HG02973 (cell line): ENCODE measurements at regions not wholly inside any gene's neighbourhood (a gene's known extent, or its start where the extent isn't known, plus 50 kb on each side); places are given as distances from the start of the nearest gene placed in this dataset.
"Not testable (repeated sequence)": the region's sequence is repeated elsewhere in the genome, so short reads cannot be mapped to it uniquely, and the experiment has no call there.

Experiments used
- ATAC-seq: cut with Tn5 transposase; IDR thresholded peaks from one replicate; pipeline ENCODE4 v1.9.1; 2021; ENCODE audit warnings: moderate library complexity; ENCODE audit not compliant: unreplicated experiment

DNA sequence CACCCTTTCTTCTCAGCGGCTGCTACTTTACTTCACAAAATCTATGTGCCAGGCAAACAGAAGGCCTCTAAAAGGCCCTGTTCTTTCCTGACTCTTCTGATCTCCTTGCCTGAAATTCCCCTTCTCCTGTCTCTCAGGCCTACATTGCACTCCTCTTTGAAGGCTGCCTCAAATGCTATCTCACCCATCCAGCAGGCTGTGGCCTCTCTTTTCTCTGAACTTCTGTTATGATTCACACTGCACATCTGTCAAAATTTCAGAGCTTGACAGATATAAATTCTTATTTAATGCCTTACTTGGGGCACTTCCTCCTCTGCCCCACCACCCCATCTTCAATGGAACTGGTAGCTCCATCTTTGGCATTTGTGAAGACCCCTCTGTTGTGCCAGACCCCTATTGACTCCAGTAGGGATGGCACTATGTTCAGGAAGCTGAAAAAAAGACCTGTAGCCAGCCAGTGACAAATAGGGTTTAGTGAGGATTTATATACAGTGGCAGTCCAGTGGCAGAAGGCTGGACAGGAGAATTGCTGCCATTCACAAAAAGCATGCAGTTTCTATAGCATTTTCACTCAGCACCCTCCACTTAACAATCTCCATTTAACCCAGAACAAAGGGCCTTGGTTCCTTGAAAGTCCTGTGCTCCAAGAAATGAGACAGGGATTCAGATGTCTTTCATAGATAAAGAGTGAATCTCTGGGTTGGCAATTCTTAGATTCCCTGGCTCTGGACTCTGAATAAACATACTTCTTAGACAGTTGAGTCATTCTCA, 415.8 kb upstream of the GRM7 start:
- no peak for ATAC-seq

DNA sequence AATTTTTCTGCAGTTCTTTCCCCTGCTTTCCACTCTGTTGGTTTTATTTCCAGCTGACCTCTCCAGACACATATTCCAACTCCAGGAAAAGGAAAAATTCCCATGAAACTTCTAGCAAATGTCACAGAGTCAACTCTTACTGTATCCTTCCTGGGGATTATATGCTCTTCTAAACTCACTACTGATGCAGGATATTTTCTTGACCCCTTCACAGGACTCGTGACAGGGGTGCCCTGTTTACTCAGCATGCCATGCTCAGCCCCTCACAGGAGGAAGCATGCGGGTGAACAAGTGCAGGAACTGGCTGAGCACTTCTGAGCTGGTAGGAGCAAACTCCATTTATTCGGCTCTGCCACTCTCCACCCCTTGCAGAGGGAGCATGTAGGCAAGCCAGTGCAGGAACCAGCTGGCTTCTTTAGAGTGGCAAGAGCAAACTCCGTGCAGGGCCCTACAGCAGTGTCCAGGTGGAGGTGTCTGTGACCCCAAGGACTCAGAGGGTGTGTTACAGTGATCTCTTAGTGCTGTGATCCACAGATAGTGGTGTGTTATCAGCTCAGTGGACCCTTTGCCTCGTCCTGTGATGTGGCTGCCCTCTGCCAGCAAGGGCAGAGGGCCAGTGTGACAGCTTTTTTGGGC, 413.6 kb upstream of the GRM7 start:
- no peak for ATAC-seq

DNA sequence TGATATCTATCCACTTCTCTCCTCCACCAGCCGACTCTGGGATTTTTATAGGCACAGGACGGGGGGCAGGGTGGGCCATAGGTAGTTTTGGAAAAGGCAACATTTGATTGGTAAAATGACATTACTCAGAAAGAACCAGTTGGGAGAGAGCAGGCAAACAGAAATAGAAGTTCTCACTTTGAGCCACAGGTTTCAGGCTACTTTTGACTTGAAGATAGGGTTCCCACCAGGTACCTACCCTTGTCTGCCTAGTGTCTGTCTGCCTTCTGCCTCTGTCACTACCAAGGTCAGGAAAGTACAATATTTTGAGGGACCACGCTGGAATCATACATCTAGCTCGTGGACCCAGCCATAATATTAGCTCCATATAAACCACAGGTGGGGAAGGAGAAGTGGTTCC, 412.9 kb upstream of the GRM7 start:
- no peak for ATAC-seq

DNA sequence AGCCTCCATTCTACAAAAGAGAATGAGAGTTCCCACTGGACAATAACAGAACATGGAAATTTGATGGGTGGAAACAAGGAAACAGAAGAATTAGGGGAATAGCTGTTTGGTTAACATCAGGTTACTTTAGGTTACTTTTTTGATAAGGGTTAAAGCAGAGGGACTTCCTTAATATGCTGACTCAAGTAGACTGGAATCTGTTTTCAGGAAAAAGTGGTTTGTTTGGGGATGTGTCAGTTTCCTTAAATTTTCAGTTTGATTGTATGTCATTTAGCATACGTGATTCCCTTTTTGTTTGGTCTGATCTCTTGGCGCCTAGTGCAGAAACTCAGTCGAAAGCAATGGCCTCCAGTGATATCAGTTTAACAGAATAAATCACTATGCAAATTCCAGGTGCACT, 411.8 kb upstream of the GRM7 start:
- ATAC-seq: no peak

DNA sequence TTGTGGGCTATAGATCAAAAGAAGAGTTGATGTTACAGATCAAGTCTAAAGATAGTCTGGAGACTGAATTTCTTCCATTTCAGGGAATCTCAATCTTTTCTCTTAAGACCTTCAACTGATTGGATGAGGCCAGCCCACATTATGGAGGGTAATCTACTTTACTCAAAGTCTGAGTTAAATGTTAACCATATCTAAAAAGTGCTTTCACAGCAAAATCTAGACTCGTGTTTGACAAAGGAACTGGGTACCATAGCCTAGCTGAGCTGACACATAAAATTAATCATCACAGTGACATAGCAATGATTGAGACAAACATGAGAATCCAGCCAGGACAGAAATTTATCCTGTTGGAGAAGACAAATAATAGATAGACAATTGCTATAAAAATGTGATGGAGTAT, 407.9 kb upstream of the GRM7 start:
- ATAC-seq: no peak

DNA sequence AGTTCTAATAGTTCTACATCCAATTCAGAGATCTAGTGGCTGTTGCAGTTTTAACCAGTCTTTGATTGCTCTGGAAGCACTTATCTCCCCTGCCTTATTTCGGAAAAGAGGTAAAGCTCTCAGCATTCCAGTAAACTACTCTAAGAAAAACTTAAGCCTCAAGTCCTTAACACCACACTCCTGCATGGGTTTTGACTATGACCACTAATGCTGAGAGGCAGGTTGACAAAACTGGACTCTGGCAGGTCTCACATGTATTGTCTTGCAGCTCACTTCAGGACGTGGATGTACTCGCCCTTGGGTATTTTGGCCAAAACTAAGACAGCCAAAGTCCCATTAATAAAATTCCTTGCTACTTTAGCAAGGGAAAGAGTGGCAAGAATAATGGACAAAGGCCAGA, 405.9 kb upstream of the GRM7 start:
- no peak for ATAC-seq

DNA sequence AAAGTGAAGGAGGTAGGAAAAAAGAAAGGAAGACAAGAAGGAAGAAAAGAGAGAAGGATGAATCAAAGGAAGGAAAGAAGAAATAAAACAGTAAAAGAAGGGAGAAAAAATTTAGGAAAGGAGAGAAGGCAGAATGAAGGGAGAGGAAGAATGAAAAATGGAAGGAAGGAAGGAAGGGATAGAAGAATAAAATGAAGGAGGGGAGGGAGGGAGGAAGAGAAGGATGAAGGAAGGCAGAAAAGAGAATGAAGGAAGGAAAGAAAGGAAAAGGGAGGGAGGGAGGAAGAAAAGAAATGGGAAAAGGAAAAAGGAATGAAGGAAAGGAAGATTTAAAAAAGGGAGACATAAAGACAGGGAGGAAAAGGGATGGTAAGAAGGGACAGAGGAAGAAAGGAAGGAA, 393.7 kb upstream of the GRM7 start:
- no peak for ATAC-seq

DNA sequence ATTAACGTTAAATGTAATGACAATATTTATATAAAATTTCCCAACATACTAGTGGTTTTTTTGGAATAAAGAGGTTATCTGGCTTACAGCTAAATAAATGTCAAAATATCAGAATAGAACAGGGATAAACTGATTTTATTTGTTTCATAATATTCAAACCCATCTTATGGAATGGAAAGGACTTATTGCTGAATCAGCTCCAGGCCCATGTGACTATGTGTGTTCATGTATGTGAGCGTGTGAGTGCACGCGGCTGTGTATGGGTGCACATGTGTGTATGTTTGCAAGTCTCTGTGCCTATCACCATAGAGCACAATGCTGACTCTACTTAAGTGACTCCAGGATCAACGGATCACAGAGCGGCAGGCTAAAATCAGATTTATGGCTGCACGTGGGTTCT, 392.3 kb upstream of the GRM7 start:
- ATAC-seq: no peak

DNA sequence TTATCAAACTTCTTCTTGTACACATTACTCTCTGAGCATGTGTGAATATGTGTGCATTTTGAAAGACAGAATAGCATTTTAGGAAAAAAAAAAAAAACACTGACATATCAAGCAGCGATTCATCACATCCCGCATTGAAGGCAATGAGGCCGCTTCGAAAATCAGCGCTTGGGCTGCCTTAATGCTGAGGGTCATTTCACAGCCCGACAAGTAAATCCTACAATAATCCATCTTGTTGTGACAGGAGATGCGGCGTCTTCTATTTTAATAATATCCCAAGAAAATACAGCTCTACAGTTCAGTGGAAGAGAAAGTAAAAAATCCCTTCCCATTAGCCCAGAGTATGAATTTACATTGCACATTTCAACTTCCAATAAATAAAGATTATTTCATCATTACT, 389.2 kb upstream of the GRM7 start:
- ATAC-seq: no peak

DNA sequence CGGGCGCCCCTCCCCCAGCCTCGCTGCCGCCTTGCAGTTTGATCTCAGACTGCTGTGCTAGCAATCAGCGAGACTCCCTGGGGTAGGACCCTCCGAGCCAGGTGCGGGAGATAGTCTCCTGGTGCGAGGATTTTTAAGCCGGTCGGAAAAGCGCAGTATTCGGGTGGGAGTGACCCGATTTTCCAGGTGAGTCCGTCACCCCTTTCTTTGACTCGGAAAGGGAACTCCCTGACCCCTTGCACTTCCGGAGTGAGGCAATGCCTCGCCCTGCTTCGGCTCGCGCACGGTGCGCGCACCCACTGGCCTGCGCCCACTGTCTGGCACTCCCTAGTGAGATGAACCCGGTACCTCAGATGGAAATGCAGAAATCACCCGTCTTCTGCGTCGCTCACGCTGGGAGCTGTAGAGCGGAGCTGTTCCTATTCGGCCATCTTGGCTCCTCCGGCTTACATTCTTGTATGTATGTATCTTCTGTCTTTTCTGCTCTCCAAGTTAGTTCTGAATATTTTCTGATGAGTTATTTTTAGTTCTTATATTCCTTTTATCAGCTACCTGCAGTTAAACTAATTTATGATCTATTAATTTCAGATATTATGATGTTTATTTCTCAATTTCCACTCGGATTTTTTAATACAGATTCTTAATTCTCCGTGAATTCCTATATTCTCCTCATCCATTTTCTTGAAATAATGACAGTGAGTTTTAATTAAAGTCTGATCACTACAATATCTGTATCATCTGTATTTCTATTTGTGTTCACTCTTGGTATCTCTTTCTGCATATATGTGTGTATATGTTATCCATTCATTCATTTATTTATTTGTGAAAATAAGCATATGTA, 370.2 kb upstream of the GRM7 start:
- not testable (repeated sequence) for ATAC-seq

DNA sequence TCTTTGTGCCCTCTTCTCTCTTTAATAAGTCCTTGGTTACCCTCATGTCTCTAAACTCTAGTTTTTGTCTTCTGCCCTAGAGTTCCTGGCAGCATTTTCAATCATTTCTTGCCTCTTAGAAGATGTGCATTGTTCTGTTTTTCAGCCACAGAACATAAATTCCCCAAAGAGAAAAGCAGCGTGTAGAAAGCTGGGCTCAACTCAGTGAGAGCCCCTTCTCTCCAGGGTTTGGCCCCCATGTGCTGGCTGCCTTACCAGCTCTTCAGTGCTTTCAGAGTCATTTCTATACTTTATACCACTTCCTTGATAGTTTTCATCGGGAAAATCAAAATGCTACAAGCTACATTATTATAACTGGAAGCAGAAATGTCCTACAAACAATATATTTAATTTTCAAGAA, 369.1 kb upstream of the GRM7 start:
- ATAC-seq: no peak

DNA sequence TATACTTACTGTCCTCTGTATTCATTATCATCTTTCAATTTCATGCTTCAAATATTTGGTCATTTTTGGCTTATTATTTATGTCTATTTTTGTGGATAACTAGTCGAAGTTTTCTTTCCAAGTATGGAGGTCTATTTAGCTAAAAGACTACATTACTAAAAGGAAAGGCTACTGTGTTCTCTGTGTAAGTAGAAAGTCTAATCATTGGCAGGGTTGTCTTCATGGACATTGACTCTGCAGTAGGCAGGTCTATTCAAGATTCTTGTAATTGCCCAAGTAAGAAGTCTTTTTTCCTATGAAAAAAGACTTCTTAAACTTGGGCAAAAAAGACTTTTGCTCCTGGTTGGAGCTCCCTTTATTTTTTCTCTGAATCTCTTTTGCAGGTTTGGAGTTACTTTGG, 368.6 kb upstream of the GRM7 start:
- ATAC-seq: no peak

DNA sequence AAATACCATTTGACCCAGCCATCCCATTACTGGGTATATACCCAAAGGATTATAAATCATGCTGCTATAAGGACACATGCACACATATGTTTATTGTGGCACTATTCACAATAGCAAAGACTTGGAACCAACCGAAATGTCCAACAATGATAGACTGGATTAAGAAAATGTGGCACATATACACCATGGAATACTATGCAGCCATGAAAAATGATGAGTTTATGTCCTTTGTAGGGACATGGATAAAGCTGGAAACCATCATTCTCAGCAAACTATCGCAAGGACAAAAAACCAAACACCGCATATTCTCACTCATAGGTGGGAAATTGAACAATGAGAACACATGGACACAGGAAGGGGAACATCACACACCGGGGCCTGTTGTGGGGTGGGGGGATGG, 362.0 kb upstream of the GRM7 start:
- ATAC-seq: not testable (repeated sequence)

DNA sequence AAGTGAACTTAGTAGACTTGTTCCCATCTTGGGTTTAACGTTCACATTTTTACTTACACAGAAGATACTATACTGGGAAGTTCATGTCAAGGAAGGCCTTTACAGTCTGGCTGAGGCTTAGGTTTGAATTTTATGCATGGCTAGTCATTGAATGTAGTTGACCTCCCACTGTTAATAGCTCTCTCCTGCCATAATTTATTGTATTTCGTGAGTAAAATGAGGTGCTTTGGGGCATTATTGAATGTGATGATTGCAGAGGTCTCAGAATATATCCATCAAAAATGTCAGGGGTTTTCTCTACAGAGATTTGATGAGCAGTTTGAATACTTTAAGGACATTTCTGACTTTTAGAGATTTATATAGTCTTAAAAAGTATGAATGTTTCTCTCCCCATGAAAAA, 356.6 kb upstream of the GRM7 start:
- ATAC-seq: no peak

DNA sequence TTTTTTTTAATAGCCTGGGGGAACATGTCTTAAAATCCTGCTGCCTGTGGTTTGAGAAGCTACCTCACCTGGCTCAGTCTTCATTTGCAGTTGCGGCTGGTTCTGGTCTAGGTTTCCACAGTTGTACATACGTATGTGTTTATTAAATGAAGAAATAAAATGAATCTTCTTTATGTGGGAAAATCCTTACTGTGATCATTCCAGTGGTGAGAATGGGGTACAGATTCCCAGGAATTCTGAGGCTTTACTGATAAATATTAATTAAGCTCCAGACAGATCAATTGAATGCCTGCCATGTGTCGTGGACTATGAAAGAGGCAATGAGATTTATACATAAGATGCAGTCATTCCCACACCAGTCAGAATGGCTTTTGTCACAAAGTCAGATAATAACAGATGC, 356.1 kb upstream of the GRM7 start:
- no peak for ATAC-seq

DNA sequence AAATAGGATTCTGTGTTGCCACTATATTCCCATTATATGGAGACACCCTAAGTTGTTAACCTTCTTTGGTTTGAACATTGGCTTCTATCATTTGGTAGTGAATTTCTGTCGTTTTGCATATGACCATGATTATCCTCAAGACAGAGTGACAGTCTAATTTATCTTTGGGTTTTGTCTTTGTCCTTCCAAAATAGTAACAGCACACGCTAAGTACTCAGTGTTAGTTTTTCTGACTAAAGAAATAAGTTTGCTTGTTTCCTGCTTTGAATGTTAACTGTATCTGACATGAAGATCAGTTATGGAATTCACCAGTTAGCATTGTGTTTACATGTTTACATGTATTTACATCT, 352.5 kb upstream of the GRM7 start:
- no peak for ATAC-seq

DNA sequence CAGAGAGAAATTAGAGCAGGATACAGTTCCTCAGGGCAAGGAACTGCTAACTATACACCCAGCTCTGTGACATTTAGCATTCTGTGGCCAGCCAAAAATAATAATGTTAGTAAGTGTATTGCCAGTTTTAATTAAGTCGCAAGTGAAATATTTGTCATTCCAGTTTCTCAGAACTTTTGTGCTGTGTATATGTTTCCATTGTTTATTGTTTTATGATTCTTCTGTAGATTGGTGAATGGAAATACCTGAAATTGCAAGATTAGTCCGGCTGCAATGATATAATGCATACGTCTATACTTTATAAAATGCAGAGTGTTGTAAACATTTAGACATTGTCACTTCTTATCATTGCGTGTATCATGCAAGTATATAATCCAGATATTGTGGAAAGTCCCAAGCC, 351.3 kb upstream of the GRM7 start:
- no peak for ATAC-seq

DNA sequence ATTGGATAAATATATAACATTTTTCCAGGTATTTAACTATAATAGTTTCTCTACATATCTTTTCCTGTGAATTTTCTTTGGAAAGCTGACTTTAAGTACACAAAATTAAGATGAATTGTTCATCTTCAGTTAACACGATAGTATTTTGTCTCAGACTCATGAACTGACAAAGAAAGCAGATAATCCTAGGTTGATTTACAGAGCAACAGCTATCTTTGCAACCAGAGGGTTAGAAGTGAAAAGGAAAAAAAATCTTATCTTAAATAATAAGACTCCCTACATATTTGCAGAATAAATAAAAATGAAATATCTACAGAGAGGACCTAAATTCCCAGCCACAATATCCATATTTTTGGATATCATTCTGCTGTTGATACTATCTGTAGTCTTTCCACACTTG, 350.2 kb upstream of the GRM7 start:
- no peak for ATAC-seq

DNA sequence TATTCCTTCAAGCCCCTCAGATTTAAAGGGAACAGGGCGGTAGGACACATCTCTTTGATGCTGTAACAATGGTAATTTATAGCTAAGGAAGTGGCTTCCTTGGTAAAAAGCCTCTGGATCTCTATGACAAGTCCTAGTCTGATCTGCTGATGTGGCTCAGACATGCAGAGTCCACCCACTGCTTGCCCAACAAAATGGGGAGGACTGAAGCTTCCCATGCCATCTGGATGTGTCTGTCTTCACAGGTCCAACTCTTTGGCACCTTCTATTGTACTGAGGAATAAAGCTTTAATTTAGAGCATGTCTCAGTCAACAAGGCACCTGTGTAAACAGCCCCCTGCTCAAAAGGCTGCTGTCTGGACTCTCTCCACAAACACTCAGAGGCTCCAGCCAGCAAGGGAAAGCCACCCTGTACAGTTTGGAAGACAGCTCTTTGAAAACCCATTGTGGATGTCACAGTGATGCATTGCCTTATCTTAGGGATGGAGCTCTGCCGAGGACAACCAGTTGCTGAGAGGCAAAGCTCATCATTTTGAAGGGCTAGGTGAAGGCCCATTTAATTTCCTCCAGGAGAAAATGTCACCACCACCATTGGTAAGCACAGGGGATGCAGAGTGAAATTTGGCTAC, 348.6 kb upstream of the GRM7 start:
- ATAC-seq: no peak

DNA sequence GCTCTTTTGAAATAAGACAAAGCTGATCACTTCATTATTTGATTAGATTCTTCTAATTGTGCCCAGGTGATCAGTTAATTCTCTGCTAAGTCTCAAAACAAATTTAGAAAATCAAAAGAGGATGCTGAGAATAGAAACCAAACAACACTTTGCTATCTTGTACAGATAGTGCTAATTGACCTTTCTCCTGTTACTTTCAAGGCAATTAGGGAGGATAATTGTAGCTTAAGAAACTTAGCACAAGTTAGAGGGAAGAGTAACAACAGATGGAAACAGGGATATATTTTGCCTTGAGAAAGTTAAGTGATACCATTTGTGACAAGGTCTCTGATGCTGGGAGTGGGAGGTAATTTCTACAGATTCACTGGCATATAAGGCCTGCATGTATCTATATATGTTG, 344.8 kb upstream of the GRM7 start:
- no peak for ATAC-seq

DNA sequence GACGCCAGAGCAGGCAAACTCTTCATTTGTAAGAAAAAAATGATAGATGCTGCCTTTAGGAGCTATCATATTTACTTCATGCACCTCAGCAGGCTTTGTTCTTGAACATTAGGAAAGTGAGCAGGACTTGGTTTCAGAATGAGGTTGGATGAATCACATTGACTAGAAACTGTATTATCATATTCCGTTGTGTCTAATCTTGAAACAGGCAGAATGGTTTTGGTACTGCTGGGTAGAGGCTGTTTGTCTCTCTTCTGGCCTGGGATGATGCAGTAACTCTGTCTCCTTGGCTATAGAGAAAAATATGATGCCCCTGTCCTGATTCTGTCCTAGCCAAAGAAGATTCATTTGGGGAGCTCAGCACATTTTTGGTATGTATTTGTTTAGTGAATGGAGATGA, 344.2 kb upstream of the GRM7 start:
- no peak for ATAC-seq
